Vagina (tissue), 2 donors: ENCODE measurements at regions not wholly inside any gene's neighbourhood (a gene's known extent, or its start where the extent isn't known, plus 50 kb on each side); places are given as distances from the start of the nearest gene placed in this dataset.

Experiments used
- DNase-seq, 2 donors: peaks; one replicate each; pipeline ENCODE4 v3.0.0-alpha.2; 2017; ENCODE audit errors: extremely low spot score in 2 of 2
- H3K27ac ChIP-seq: fragments of 200-600 bp; sonication (generic); one replicate; pipeline ENCODE4 v1.5.1; 2019
- H3K27me3 ChIP-seq: fragments of 200-600 bp; sonication (generic); one replicate; pipeline ENCODE4 v1.5.1; 2019
- H3K36me3 ChIP-seq, 2 donors: fragments of 200-600 bp; sonication (generic); one replicate each; pipeline ENCODE4 v1.5.1; 2017 to 2019
- H3K4me1 ChIP-seq: fragments of 200-600 bp; sonication (generic); one replicate; pipeline ENCODE4 v1.5.1; 2019
- H3K4me3 ChIP-seq, 2 donors: fragments of 200-600 bp; sonication (generic); 1 replicate in 1 of 2; 2 replicates in 1 of 2; pipeline ENCODE4 v1.5.1; 2016 to 2019
- H3K9me3 ChIP-seq: fragments of 200-600 bp; sonication (generic); one replicate; pipeline ENCODE4 v1.5.1; 2019
- CTCF ChIP-seq, 3 experiments: fragments of 450-650 bp in 2 of 3; fragments of 200-600 bp in 1 of 3; sonication (generic) in 1 of 3; IDR thresholded peaks; one replicate each; pipeline ENCODE4 v1.5.1; 2017 to 2019; ENCODE audit warnings: antibody characterized with exemption in 3 of 3, mild to moderate bottlenecking in 2 of 3, moderate library complexity in 2 of 3
- POLR2A ChIP-seq, 2 donors: fragments of 450-650 bp; IDR thresholded peaks; one replicate each; pipeline ENCODE4 v1.6.1; 2017; ENCODE audit warnings: antibody characterized with exemption in 2 of 2, mild to moderate bottlenecking in 2 of 2, moderate library complexity in 2 of 2
- POLR2AphosphoS5 ChIP-seq, 2 donors: sonication (generic); formaldehyde crosslinking; IDR thresholded peaks; one replicate each; pipeline ENCODE4 v1.9.0; 2017; ENCODE audit warnings: antibody characterized with exemption in 2 of 2, mild to moderate bottlenecking in 2 of 2, low read depth in 1 of 2; ENCODE audit not compliant: insufficient read depth in 1 of 2
- intact Hi-C: fragments of 100-400 bp; cut with DNase I; formaldehyde crosslinking; loops from one replicate; pipeline ENCODE4 v1.15.1; 2023

- Histone ChIP-seq H3K4me1 (no peaks in the 10 kb centered on the region), H3K27me3 (no peaks in the 10 kb centered on the region), H3K27ac (no peak overlapping the region), H3K4me3 (no peak overlapping the region), H3K36me3 (no peaks in the 10 kb centered on the region), H3K9me3 (no peaks in the 10 kb centered on the region)
- TF ChIP-seq CTCF (IDR thresholded peaks at IDR 0.05) (no peak), POLR2AphosphoS5 (IDR thresholded peaks at IDR 0.05; ENCODE audit: insufficient read depth in 1 of 2, low read depth in 1 of 2) (no peak), POLR2A (IDR thresholded peaks at IDR 0.05) (no peak)
- no peak for DNase-seq
- intact Hi-C loops, result no loop called here
Measured at GRCh38 chr15:60228101-60228500, 169.7 kb downstream of the ANXA2 start.

GRCh38 chr15:60228619-60229018 is 169.2 kb downstream of the ANXA2 start:
- no peak for TF ChIP-seq POLR2A (IDR thresholded peaks at IDR 0.05)
- Histone ChIP-seq H3K36me3 (no peaks in the 10 kb centered on the region), H3K4me3 (no peak overlapping the region), H3K4me1 (no peaks in the 10 kb centered on the region), H3K27ac (no peak overlapping the region), H3K27me3 (no peaks in the 10 kb centered on the region), H3K9me3 (no peaks in the 10 kb centered on the region)
- no peak for DNase-seq
- intact Hi-C loops, result no loop called here

- H3K4me1 ChIP-seq, result no peaks in the 10 kb centered on the region
- DNase-seq, result no peak
- no peak overlapping the region for H3K27ac ChIP-seq
- intact Hi-C loops, result no loop called here
- no peaks in the 10 kb centered on the region for H3K36me3 ChIP-seq
- no peaks in the 10 kb centered on the region for H3K27me3 ChIP-seq
- no peak overlapping the region for H3K4me3 ChIP-seq
- H3K9me3 ChIP-seq, result no peaks in the 10 kb centered on the region
- TF ChIP-seq POLR2A (IDR thresholded peaks at IDR 0.05) (no peak), POLR2AphosphoS5 (IDR thresholded peaks at IDR 0.05; ENCODE audit: insufficient read depth in 1 of 2, low read depth in 1 of 2) (no peak), CTCF (IDR thresholded peaks at IDR 0.05) (no peak)
Measured at GRCh38 chr15:60235951-60236710, 161.7 kb downstream of the ANXA2 start.

- Histone ChIP-seq H3K9me3 (no peaks in the 10 kb centered on the region), H3K36me3 (no peaks in the 10 kb centered on the region), H3K27me3 (no peaks in the 10 kb centered on the region), H3K4me1 (no peaks in the 10 kb centered on the region), H3K4me3 (no peak overlapping the region), H3K27ac (no peak overlapping the region)
- no peak for DNase-seq
- TF ChIP-seq CTCF (IDR thresholded peaks at IDR 0.05) (no peak), POLR2AphosphoS5 (IDR thresholded peaks at IDR 0.05; ENCODE audit: insufficient read depth in 1 of 2, low read depth in 1 of 2) (no peak), POLR2A (IDR thresholded peaks at IDR 0.05) (no peak)
- intact Hi-C loops, result no loop called here
Measured at GRCh38 chr15:60237446-60237845, 160.3 kb downstream of the ANXA2 start.

- no peak overlapping the region for H3K27ac ChIP-seq
- TF ChIP-seq CTCF (IDR thresholded peaks at IDR 0.05), result no peak
- no peak for TF ChIP-seq POLR2AphosphoS5 (IDR thresholded peaks at IDR 0.05; ENCODE audit: insufficient read depth in 1 of 2, low read depth in 1 of 2)
- TF ChIP-seq POLR2A (IDR thresholded peaks at IDR 0.05), result no peak
- DNase-seq, result no peak
- intact Hi-C loops, result no loop called here
- no peaks in the 10 kb centered on the region for H3K4me1 ChIP-seq
- H3K9me3 ChIP-seq, result no peaks in the 10 kb centered on the region
- no peaks in the 10 kb centered on the region for H3K27me3 ChIP-seq
- no peak overlapping the region for H3K4me3 ChIP-seq
- no peaks in the 10 kb centered on the region for H3K36me3 ChIP-seq
Measured at GRCh38 chr15:60243769-60244168, 154.0 kb downstream of the ANXA2 start.
